Thymus (tissue), 11 donors: ENCODE measurements at regions not wholly inside any gene's neighbourhood (a gene's known extent, or its start where the extent isn't known, plus 50 kb on each side); places are given as distances from the start of the nearest gene placed in this dataset.

ENCODE experiments used
- DNase-seq, 9 donors: peaks; one replicate each; pipeline ENCODE4 v3.0.0-alpha.2; 2013; ENCODE audit warnings: low spot score in 9 of 9, low read depth in 6 of 9, missing footprints in 1 of 9
- H3K27ac ChIP-seq, 2 donors: one replicate each; pipeline ENCODE4 v1.5.1; 2013; ENCODE audit warnings: control low read depth in 1 of 2, low read depth in 1 of 2, low read length in 1 of 2, mild to moderate bottlenecking in 1 of 2, moderate library complexity in 1 of 2
- H3K27me3 ChIP-seq, 2 donors: one replicate each; pipeline ENCODE4 v1.5.1; 2013; ENCODE audit warnings: low read length in 1 of 2; ENCODE audit not compliant: control insufficient read depth in 2 of 2, insufficient read depth in 1 of 2
- H3K36me3 ChIP-seq, 2 donors: one replicate each; pipeline ENCODE4 v1.5.1; 2013; ENCODE audit warnings: low read length in 1 of 2, mild to moderate bottlenecking in 1 of 2, moderate library complexity in 1 of 2; ENCODE audit not compliant: control insufficient read depth in 2 of 2, insufficient read depth in 2 of 2
- H3K4me1 ChIP-seq, 2 donors: one replicate each; pipeline ENCODE4 v1.5.1; 2013; ENCODE audit warnings: low read length in 2 of 2; ENCODE audit not compliant: control insufficient read depth in 2 of 2, insufficient read depth in 2 of 2
- H3K4me3 ChIP-seq, 2 donors: one replicate each; pipeline ENCODE4 v1.5.1; 2013; ENCODE audit warnings: low read length in 2 of 2, control low read depth in 1 of 2, mild to moderate bottlenecking in 1 of 2
- H3K9me3 ChIP-seq, 2 donors: one replicate each; pipeline ENCODE4 v1.5.1; 2013; ENCODE audit warnings: low read length in 1 of 2, mild to moderate bottlenecking in 1 of 2; ENCODE audit not compliant: control insufficient read depth in 2 of 2, insufficient read depth in 1 of 2
- WGBS: extraction: QIAGEN DNeasy Blood & Tissue Kit; methylation state at CpG from one replicate; pipeline ENCODE4 v1.1.7; 2013; 5-methylcytosine and 5-hydroxymethylcytosine counted together
- donor health status: healthy.

DNA sequence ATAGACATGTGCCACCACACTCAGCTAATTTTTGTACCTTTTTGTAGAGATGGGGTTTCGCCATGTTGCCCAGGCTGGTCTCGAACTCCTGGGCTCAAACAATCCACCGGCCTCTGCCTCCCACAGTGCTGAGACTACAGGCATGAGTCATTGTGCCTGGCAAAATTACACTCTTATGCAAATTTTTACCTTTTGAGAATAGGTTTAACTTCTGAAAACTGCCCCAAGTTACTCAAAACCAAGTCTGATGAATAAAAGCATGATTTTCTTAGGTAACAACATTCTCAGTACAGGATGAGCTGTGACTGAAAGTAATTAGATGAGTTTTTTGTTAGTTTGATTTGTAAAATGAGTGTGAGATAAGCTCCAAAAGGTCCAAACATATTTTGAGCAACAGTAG is 166.0 kb downstream of the RPS29 start:
- no peaks in the 10 kb centered on the region for H3K36me3 ChIP-seq
- H3K9me3 ChIP-seq = no peaks in the 10 kb centered on the region
- no peak overlapping the region for H3K4me3 ChIP-seq
- WGBS = 95% methylated on average over 3 of the region's 3 CpGs
- no peaks in the 10 kb centered on the region for H3K4me1 ChIP-seq
- no peak for DNase-seq
- no peak overlapping the region for H3K27ac ChIP-seq
- H3K27me3 ChIP-seq = peaks cover 0 to 2% of the 10 kb centered on the region in 2 donors

DNA sequence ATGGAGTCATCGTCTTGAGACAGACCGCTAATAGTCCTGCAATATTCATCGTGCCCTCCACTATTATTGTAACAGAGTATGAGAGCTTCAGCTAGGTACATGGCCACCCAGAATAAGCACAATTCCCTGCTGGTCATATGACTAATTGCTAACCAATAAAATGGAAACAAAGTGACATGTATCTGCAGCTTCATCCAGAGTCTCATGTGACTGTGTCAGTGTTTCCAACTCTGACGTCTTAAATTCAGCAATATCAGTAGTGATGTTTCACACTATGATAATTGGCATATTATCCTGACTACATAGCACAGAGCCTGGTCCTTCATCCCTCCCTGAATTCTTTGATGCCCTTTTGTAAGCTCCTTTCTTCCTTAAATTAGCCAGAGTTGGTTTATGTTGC is 167.4 kb downstream of the RPS29 start:
- WGBS = 90% methylated on average over 4 of the region's 4 CpGs
- no peaks in the 10 kb centered on the region for H3K36me3 ChIP-seq
- H3K4me3 ChIP-seq = no peak overlapping the region
- H3K27ac ChIP-seq = no peak overlapping the region
- no peaks in the 10 kb centered on the region for H3K4me1 ChIP-seq
- H3K9me3 ChIP-seq = no peaks in the 10 kb centered on the region
- no peaks in the 10 kb centered on the region for H3K27me3 ChIP-seq
- no peak for DNase-seq

DNA sequence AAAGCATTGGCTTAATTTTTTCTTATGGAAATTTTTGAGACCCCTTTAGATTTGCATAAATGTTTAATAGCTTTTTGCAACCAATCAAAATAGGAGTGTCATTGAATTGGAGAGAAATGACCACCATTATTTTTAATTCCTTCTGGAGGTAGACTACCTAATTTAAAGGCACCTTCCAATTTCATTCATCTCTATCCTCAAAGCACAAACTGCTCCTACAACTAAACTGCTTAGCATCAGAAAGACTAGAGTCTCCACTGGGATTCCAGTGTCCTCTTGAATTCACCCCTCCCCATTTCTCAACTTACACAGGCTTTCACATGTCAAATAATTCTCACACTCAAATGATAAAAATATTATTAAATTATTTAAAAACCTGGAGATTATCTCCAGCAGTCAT is 168.4 kb downstream of the RPS29 start:
- no peaks in the 10 kb centered on the region for H3K27me3 ChIP-seq
- no peaks in the 10 kb centered on the region for H3K36me3 ChIP-seq
- H3K9me3 ChIP-seq = no peaks in the 10 kb centered on the region
- DNase-seq = no peak
- no peak overlapping the region for H3K27ac ChIP-seq
- H3K4me3 ChIP-seq = no peak overlapping the region
- H3K4me1 ChIP-seq = no peaks in the 10 kb centered on the region

DNA sequence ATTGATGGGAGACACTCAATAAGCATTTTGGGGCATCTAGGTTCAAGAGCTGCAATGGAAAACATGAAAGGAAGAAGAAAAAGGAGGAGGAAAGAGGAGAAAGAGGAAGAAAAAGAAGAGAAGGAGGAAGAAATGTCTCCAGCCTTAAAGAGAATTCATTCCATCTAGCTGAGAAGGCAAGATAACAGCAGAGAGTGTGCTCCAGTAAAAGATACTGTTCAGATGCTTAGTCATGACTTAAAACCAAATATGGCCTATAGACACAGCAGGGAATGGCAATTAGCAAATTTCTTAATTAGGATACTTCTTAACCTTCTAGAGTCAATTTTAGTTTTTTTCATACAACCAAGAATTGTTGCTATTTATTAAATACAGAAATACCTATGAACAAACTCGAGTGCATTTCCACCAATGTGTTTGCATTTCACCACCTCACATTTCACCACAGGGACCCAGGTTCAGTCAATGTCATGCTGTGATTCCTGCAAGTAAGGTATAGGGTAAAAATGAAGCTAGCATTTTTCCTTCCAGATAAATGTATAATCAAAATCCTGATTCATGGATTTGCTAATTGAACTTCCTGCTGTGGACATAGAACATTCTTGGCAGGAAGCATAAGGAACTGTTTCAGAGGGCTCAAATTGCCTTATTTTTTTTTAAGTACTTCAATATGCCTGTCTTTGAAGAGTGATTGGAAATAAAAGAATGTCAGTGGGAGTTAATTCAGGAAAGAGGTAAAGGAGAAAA is 177.8 kb downstream of the RPS29 start:
- no peak for DNase-seq
- Histone ChIP-seq H3K4me1 (no peaks in the 10 kb centered on the region), H3K9me3 (no peaks in the 10 kb centered on the region), H3K27me3 (no peaks in the 10 kb centered on the region), H3K4me3 (no peak overlapping the region), H3K27ac (no peak overlapping the region), H3K36me3 (no peaks in the 10 kb centered on the region)
- 96% methylated on average over 1 of the region's 1 CpG for WGBS

DNA sequence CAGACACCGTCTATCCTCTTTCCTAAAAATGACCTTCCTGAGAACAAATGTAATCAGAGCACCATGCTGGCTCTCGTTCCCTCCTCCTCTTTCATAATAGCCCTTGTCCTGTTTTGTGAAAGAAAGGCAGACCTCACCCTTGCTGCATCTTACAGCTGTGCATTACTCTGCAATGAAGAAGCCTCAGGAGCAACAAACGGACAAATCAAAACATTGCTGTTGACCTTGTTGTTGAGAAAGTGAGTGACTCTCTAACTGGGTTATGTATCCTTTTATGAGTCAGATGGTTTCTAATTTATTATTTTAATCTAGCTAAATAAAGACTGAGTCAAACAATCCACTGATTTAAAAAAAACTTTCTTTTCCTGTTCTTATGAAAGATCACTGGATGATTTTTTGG is 180.9 kb downstream of the RPS29 start:
- H3K9me3 ChIP-seq = no peaks in the 10 kb centered on the region
- no peaks in the 10 kb centered on the region for H3K36me3 ChIP-seq
- no peak overlapping the region for H3K4me3 ChIP-seq
- no peaks in the 10 kb centered on the region for H3K27me3 ChIP-seq
- no peak for DNase-seq
- H3K4me1 ChIP-seq = no peaks in the 10 kb centered on the region
- WGBS = 96% methylated on average over 3 of the region's 3 CpGs
- H3K27ac ChIP-seq = no peak overlapping the region

DNA sequence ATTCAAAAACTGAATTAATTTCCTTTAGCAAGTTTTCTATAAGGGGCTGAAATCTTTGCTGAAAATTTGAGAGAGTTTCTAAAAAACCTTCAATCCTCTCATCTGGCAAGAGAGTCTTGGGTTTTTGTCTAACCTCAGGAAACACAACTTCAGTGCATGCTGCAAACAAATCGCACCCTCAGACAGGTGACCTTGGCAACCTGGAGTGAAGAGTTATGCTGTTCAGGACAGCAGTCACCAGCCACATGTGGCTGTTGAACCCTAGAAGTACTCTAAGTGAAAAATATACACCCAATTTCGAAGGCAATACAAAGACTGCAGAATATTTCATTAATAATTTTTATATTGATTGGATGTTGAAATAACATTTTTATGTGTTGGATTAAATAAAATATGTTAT is 184.8 kb downstream of the RPS29 start:
- 94% methylated on average over 2 of the region's 2 CpGs for WGBS
- Histone ChIP-seq H3K4me3 (no peak overlapping the region), H3K9me3 (no peaks in the 10 kb centered on the region), H3K27me3 (no peaks in the 10 kb centered on the region), H3K27ac (no peak overlapping the region), H3K4me1 (no peaks in the 10 kb centered on the region), H3K36me3 (no peaks in the 10 kb centered on the region)
- DNase-seq = no peak

DNA sequence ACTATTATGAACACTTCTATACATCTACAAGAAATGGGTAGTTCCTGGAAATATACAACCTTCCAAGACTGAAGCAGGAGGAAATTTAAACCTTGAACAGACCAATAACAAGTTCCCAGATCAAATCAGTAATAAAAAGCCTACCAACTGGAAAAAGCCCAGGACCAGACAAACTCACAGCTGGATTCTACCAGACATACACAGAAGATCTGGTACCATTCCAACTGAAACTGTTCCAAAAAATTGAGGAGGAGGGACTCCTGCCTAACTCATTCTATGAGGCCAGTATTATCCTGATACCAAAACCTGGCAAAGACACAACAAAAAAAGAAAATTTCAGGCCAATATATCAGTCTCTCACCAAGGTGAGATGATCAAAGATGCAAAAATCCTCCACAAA is 189.4 kb downstream of the RPS29 start:
- Histone ChIP-seq H3K9me3 (no peaks in the 10 kb centered on the region), H3K27ac (no peak overlapping the region), H3K36me3 (no peaks in the 10 kb centered on the region), H3K4me1 (no peaks in the 10 kb centered on the region), H3K27me3 (no peaks in the 10 kb centered on the region), H3K4me3 (no peak overlapping the region)
- no peak for DNase-seq

DNA sequence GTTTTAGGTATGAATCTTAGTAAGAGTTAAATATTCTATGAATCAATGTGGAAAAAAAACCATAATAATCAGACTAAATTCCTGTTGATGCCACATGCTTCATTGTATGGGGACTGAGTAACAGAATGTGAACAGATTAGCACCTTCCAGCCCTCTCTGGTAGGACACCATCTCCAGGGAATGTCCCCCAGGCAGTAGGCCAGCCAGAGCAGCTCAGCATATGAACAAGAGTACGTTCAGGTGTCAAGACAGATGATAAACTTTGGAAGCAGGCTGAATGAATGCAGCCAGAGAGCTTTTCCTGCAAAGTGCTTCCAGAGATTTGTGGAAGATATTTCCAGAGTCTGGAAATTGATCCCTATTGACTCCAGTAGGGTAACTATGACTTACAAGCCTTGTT is 204.4 kb downstream of the RPS29 start:
- 64% methylated on average over 1 of the region's 1 CpG for WGBS
- Histone ChIP-seq H3K36me3 (no peaks in the 10 kb centered on the region), H3K27me3 (no peaks in the 10 kb centered on the region), H3K9me3 (no peaks in the 10 kb centered on the region), H3K27ac (no peak overlapping the region), H3K4me3 (no peak overlapping the region), H3K4me1 (no peaks in the 10 kb centered on the region)
- no peak for DNase-seq

DNA sequence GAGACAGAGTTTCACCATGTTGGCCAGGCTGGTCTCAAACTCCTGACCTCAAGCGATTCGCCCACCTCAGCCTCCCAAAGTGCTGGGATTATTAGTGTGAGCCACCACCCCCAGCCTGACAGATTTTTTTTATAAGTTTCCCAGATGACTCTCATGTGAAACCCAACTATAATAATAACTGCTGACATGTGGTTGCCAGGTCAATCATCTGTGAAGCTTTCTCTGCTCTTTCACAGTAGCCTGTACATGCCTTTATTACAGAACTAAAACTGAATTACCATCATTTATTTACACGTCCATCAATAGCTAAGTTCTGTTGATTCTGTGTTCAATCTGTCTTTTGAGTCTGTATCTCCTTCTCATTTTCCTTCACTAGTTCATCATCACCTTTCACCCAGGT is 218.5 kb downstream of the RPS29 start:
- Histone ChIP-seq H3K4me3 (no peak overlapping the region), H3K9me3 (no peaks in the 10 kb centered on the region), H3K4me1 (no peaks in the 10 kb centered on the region), H3K36me3 (no peaks in the 10 kb centered on the region), H3K27ac (no peak overlapping the region), H3K27me3 (no peaks in the 10 kb centered on the region)
- WGBS = 89% methylated on average over 3 of the region's 3 CpGs
- DNase-seq = no peak

DNA sequence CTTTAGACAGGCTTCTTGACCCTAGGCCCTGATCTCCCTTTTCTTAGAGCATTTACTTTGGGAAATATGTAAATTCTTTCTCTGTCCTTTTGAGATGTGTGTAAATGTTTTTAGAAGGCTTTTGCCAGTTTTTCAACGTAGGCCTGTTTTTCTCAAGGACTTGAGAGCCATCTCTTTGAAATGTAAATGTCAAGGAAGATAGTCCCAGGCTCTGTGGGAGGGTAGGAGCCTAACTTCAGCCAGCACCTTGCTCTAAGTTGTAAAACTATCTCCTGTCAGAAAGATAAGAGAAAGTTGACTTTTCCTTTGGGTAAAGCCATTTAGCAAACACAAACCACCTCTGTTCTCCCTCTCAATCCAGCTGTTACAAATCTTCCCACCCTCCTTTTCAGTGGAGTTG is 219.8 kb downstream of the RPS29 start:
- 49% methylated on average over 1 of the region's 1 CpG for WGBS
- H3K4me1 ChIP-seq = no peaks in the 10 kb centered on the region

More for the DNA sequence above, 219.8 kb downstream of the RPS29 start:
- no peaks in the 10 kb centered on the region for H3K36me3 ChIP-seq
- no peaks in the 10 kb centered on the region for H3K27me3 ChIP-seq
- no peak overlapping the region for H3K27ac ChIP-seq
- DNase-seq = no peak
- no peaks in the 10 kb centered on the region for H3K9me3 ChIP-seq
- no peak overlapping the region for H3K4me3 ChIP-seq
